Vagina (tissue), 2 donors: ENCODE measurements at regions not wholly inside any gene's neighbourhood (a gene's known extent, or its start where the extent isn't known, plus 50 kb on each side); places are given as distances from the start of the nearest gene placed in this dataset.

Experiments
- POLR2A ChIP-seq, 2 donors: fragments of 450-650 bp; IDR thresholded peaks; one replicate each; pipeline ENCODE4 v1.6.1; 2017; ENCODE audit warnings: antibody characterized with exemption in 2 of 2, mild to moderate bottlenecking in 2 of 2, moderate library complexity in 2 of 2
- TF ChIP-seq, protein P1 (sequence below), 3 experiments: fragments of 450-650 bp in 2 of 3; fragments of 200-600 bp in 1 of 3; sonication (generic) in 1 of 3; IDR thresholded peaks; one replicate each; pipeline ENCODE4 v1.5.1; 2017 to 2019; ENCODE audit warnings: antibody characterized with exemption in 3 of 3, mild to moderate bottlenecking in 2 of 3, moderate library complexity in 2 of 3

DNA sequence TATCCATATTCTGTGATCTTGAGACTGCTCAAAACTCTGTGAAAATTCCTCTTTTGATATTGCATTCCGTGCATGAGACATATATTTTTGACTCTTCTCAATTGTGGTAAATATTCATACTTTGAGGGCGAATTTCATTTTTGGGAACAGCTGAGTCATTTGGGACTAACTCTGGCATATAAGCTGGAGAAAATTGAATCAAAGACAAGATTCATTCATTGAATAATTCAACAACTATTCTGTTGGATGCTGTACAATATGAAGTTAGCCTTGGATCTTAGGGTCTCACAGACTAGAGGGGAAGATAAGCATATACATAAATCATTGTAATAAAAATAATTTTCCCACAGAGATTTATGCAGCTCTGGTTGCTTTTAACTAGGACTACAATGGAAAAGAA is 183.2 kb upstream of the NEBL start:
- TF ChIP-seq, protein P1, sequence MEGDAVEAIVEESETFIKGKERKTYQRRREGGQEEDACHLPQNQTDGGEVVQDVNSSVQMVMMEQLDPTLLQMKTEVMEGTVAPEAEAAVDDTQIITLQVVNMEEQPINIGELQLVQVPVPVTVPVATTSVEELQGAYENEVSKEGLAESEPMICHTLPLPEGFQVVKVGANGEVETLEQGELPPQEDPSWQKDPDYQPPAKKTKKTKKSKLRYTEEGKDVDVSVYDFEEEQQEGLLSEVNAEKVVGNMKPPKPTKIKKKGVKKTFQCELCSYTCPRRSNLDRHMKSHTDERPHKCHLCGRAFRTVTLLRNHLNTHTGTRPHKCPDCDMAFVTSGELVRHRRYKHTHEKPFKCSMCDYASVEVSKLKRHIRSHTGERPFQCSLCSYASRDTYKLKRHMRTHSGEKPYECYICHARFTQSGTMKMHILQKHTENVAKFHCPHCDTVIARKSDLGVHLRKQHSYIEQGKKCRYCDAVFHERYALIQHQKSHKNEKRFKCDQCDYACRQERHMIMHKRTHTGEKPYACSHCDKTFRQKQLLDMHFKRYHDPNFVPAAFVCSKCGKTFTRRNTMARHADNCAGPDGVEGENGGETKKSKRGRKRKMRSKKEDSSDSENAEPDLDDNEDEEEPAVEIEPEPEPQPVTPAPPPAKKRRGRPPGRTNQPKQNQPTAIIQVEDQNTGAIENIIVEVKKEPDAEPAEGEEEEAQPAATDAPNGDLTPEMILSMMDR (IDR thresholded peaks at IDR 0.05): no peak
- no peak for TF ChIP-seq POLR2A (IDR thresholded peaks at IDR 0.05)
